ENCODE measurements at regions not wholly inside any gene's neighbourhood (a gene's known extent, or its start where the extent isn't known, plus 50 kb on each side); places are given as distances from the start of the nearest gene placed in this dataset.
A peak's percentile ranks its signal among the peaks of the same experiment; 100 is the strongest.
"Not testable (repeated sequence)": the region's sequence is repeated elsewhere in the genome, so short reads cannot be mapped to it uniquely, and the experiment has no call there.

DNA sequence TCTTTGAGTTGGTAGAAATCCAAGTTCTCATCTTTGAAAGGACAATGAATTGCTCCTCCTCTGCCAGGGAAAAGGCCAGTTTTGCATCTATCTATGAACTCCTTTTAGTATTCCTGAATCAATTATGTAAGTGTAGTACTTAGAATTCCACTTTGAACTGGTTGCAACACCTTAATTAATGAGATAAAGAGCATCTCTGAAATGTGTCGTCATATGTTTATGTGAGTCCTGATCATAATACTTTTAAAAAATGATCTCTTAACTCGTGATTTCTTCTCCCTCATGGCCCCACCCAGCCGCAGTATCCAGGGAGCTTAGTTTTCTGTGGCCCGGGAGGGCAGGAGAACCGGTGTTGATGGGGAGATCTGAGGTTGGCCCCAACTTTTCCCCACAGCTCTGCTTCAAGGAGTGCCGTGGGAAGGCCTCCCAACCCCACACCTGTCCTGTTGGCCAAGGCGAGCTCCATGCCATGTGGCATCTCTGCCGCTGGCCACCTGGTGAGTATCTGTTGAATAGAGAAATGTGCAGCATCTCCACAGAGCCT, 203.5 kb downstream of the TMEM121 start:
- CTCF ChIA-PET; FAIRE-seq; H3K4me3 ChIP-seq; ATAC-seq; POLR2A ChIA-PET; H3K4me1 ChIP-seq; H3K4me2 ChIP-seq; H3K27ac ChIP-seq; H3K9me3 ChIP-seq; DNase-seq (ENCODE audit: low read depth in 1 of 2, low spot score in 1 of 2): not testable (repeated sequence)
- 37% methylated on average over 8 of the region's 8 CpGs for WGBS (ENCODE audit: missing lambda C conversion rate)

- POLR2A ChIA-PET; H3K4me2 ChIP-seq; H3K9me3 ChIP-seq; FAIRE-seq; DNase-seq (ENCODE audit: low read depth in 1 of 2, low spot score in 1 of 2); ATAC-seq; CTCF ChIA-PET; H3K4me1 ChIP-seq; H3K4me3 ChIP-seq; H3K27ac ChIP-seq: not testable (repeated sequence)
- WGBS (ENCODE audit: missing lambda C conversion rate), result 29% methylated on average over 7 of the region's 7 CpGs
Observed at GRCh38 chr14:105730731-105731130, 204.3 kb downstream of the TMEM121 start.

DNA sequence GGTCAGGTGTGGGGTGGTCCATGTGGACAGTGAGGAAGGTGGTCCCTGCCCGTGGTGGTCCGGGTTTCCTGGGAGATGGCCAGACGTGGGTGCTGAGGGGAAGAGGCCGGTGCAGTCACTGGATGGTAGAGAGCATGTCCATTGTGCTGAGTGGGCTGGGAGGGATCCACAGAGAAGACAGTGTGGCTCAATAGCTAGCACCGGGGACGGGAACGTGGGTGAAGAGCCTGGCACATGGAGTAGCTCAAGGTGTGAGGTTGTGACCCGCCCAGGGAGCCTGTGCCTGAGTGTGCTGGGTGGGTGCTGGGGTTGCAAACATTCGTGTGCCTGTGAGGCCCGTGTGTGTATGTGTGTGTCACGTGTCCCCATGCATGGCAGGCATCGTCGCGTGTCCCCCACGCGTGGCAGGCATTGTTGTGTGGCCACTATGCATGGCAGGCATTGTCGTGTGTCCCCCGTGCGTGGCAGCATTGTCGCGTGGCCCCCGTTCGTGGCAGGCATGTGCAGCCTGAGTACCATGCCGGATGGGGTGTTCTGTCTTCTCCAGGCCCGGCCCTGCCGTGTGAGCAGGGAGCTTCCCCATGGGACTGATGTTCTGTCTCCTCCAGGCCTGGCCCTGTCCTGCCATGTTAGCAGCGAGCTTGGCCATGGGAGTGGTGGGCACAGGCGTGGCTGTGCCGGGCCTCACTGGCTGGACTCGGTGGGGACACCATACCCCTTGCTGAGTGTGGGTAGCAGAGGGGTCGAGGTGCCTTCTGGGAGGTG, 205.0 kb downstream of the TMEM121 start:
- POLR2A ChIA-PET; ATAC-seq; H3K4me3 ChIP-seq; CTCF ChIA-PET; H3K4me1 ChIP-seq; H3K9me3 ChIP-seq; H3K4me2 ChIP-seq; DNase-seq (ENCODE audit: low read depth in 1 of 2, low spot score in 1 of 2); FAIRE-seq; H3K27ac ChIP-seq: not testable (repeated sequence)
- WGBS (ENCODE audit: missing lambda C conversion rate), result 21% methylated on average over 11 of the region's 31 CpGs

GRCh38 chr14:105733081-105734065, 207.0 kb downstream of the TMEM121 start:
- 51% methylated on average over 22 of the region's 22 CpGs for WGBS (ENCODE audit: missing lambda C conversion rate)
- no peaks in the 10 kb centered on the region for H3K4me1 ChIP-seq
- no peaks in the 10 kb centered on the region for H3K9me3 ChIP-seq
- ChIA-PET CTCF (no interaction called here), POLR2A (no interaction called here)
- TF ChIP-seq POLR2AphosphoS2 (conservative IDR thresholded peaks at IDR 0.05; ENCODE audit: low read length), result no peak
- no peak for TF ChIP-seq ZNF302 (CRISPR knock-in tag; IDR thresholded peaks at IDR 0.05)
- TF ChIP-seq TFCP2L1 (CRISPR knock-in tag; IDR thresholded peaks at IDR 0.05), result no peak
- no peak for TF ChIP-seq KDM1A (IDR thresholded peaks at IDR 0.05; ENCODE audit: low read depth)
- TF ChIP-seq TP53 (CRISPR knock-in tag; IDR thresholded peaks at IDR 0.05), result no peak
- TF ChIP-seq HDAC2 (IDR thresholded peaks at IDR 0.05), result no peak
- no peak for TF ChIP-seq USF2 (IDR thresholded peaks at IDR 0.05)
- TF ChIP-seq, protein P1, sequence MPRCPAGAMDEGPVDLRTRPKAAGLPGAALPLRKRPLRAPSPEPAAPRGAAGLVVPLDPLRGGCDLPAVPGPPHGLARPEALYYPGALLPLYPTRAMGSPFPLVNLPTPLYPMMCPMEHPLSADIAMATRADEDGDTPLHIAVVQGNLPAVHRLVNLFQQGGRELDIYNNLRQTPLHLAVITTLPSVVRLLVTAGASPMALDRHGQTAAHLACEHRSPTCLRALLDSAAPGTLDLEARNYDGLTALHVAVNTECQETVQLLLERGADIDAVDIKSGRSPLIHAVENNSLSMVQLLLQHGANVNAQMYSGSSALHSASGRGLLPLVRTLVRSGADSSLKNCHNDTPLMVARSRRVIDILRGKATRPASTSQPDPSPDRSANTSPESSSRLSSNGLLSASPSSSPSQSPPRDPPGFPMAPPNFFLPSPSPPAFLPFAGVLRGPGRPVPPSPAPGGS (IDR thresholded peaks at IDR 0.05), result no peak
- TF ChIP-seq FOSB (CRISPR knock-in tag; IDR thresholded peaks at IDR 0.05), result no peak
- TF ChIP-seq SMC3 (IDR thresholded peaks at IDR 0.05), result no peak
- no peak for TF ChIP-seq ZFP36 (IDR thresholded peaks at IDR 0.05; ENCODE audit: borderline replicate concordance, partially characterized antibody)
- TF ChIP-seq, protein P2, sequence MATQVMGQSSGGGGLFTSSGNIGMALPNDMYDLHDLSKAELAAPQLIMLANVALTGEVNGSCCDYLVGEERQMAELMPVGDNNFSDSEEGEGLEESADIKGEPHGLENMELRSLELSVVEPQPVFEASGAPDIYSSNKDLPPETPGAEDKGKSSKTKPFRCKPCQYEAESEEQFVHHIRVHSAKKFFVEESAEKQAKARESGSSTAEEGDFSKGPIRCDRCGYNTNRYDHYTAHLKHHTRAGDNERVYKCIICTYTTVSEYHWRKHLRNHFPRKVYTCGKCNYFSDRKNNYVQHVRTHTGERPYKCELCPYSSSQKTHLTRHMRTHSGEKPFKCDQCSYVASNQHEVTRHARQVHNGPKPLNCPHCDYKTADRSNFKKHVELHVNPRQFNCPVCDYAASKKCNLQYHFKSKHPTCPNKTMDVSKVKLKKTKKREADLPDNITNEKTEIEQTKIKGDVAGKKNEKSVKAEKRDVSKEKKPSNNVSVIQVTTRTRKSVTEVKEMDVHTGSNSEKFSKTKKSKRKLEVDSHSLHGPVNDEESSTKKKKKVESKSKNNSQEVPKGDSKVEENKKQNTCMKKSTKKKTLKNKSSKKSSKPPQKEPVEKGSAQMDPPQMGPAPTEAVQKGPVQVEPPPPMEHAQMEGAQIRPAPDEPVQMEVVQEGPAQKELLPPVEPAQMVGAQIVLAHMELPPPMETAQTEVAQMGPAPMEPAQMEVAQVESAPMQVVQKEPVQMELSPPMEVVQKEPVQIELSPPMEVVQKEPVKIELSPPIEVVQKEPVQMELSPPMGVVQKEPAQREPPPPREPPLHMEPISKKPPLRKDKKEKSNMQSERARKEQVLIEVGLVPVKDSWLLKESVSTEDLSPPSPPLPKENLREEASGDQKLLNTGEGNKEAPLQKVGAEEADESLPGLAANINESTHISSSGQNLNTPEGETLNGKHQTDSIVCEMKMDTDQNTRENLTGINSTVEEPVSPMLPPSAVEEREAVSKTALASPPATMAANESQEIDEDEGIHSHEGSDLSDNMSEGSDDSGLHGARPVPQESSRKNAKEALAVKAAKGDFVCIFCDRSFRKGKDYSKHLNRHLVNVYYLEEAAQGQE (IDR thresholded peaks at IDR 0.05), result no peak
- no peak for TF ChIP-seq BHLHE40 (IDR thresholded peaks at IDR 0.05; ENCODE audit: low read depth, low read length)
- TF ChIP-seq HOXB5 (CRISPR knock-in tag; IDR thresholded peaks at IDR 0.05), result no peak
- no peak overlapping the region for H3K4me2 ChIP-seq
- H3K4me3 ChIP-seq, result no peak overlapping the region
- ATAC-seq (no peak), FAIRE-seq (no peak), DNase-seq (ENCODE audit: low read depth in 1 of 2, low spot score in 1 of 2) (no peak)
- no peak overlapping the region for H3K27ac ChIP-seq

GRCh38 chr14:105734241-105734640, 207.9 kb downstream of the TMEM121 start:
- ATAC-seq, result peak; percentile 30 to 53; a peak in 3 of 6 replicates
- H3K9me3 ChIP-seq; H3K27ac ChIP-seq; H3K4me2 ChIP-seq; CTCF ChIA-PET; H3K4me1 ChIP-seq; DNase-seq (ENCODE audit: low read depth in 1 of 2, low spot score in 1 of 2); POLR2A ChIA-PET; FAIRE-seq; H3K4me3 ChIP-seq: not testable (repeated sequence)
- 10% methylated on average over 4 of the region's 14 CpGs for WGBS (ENCODE audit: missing lambda C conversion rate)

- 66% methylated on average over 11 of the region's 20 CpGs for WGBS (ENCODE audit: missing lambda C conversion rate)
- ATAC-seq; FAIRE-seq; DNase-seq (ENCODE audit: low read depth in 1 of 2, low spot score in 1 of 2); H3K27ac ChIP-seq; H3K4me2 ChIP-seq; H3K4me3 ChIP-seq; H3K4me1 ChIP-seq; CTCF ChIA-PET; POLR2A ChIA-PET; H3K9me3 ChIP-seq: not testable (repeated sequence)
Observed at GRCh38 chr14:105736331-105736730, 209.9 kb downstream of the TMEM121 start.
